ENCODE measurements at regions not wholly inside any gene's neighbourhood (a gene's known extent, or its start where the extent isn't known, plus 50 kb on each side); places are given as distances from the start of the nearest gene placed in this dataset.
A peak's percentile ranks its signal among the peaks of the same experiment; 100 is the strongest.

- peaks cover 7 to 9% of the 10 kb centered on the region in 2 donors for H3K4me1 ChIP-seq
- no peaks in the 10 kb centered on the region for H3K9me3 ChIP-seq
- ATAC-seq (no peak), DNase-seq (no peak)
- no peaks in the 10 kb centered on the region for H3K27me3 ChIP-seq
- no peak overlapping the region for H3K4me3 ChIP-seq
- H3K36me3 ChIP-seq, result no peaks in the 10 kb centered on the region
- no peak overlapping the region for H3K27ac ChIP-seq
- no peak for TF ChIP-seq CTCF (IDR thresholded peaks at IDR 0.05)
- intact Hi-C loops (cut with DNase I), result no loop called here
Measured at GRCh38 chr3:177674186-177674585, 476.9 kb upstream of the TBL1XR1 start.

- Histone ChIP-seq H3K9me3 (no peaks in the 10 kb centered on the region), H3K36me3 (no peaks in the 10 kb centered on the region), H3K27me3 (no peaks in the 10 kb centered on the region), H3K27ac (peak overlapping the region; percentile 18 to 74), H3K4me1 (peaks cover 12 to 24% of the 10 kb centered on the region in 2 donors), H3K4me3 (no peak overlapping the region)
- intact Hi-C loops (cut with DNase I), result no loop called here
- DNase-seq (no peak), ATAC-seq (no peak)
- no peak for TF ChIP-seq CTCF (IDR thresholded peaks at IDR 0.05)
Measured at GRCh38 chr3:177676148-177676547, 478.9 kb upstream of the TBL1XR1 start.

GRCh38 chr3:177676947-177677587, 479.8 kb upstream of the TBL1XR1 start:
- H3K27me3 ChIP-seq, result no peaks in the 10 kb centered on the region
- peaks cover 12 to 26% of the 10 kb centered on the region in 2 donors for H3K4me1 ChIP-seq
- TF ChIP-seq CTCF (IDR thresholded peaks at IDR 0.05), result no peak
- H3K36me3 ChIP-seq, result no peaks in the 10 kb centered on the region
- H3K27ac ChIP-seq, result peak overlapping the region; percentile 53 to 74
- intact Hi-C loops (cut with DNase I), result no loop called here
- H3K4me3 ChIP-seq, result no peak overlapping the region
- peak in 2 of 4 donors; percentile 23 to 57 for DNase-seq
- H3K9me3 ChIP-seq, result no peaks in the 10 kb centered on the region
- ATAC-seq, result peak; percentile 87

GRCh38 chr3:177679568-177680471, 482.5 kb upstream of the TBL1XR1 start:
- no peak for TF ChIP-seq CTCF (IDR thresholded peaks at IDR 0.05)
- no peak overlapping the region for H3K27ac ChIP-seq

GRCh38 chr3:177680472-177680821, 483.2 kb upstream of the TBL1XR1 start:
- intact Hi-C loops (cut with DNase I), result no loop called here
- Histone ChIP-seq H3K27me3 (no peaks in the 10 kb centered on the region), H3K4me3 (no peak overlapping the region), H3K36me3 (no peaks in the 10 kb centered on the region), H3K4me1 (peaks cover 5 to 22% of the 10 kb centered on the region in 2 donors), H3K27ac (no peak overlapping the region), H3K9me3 (no peaks in the 10 kb centered on the region)
- TF ChIP-seq CTCF (IDR thresholded peaks at IDR 0.05), result no peak
- DNase-seq (no peak), ATAC-seq (no peak)

More at GRCh38 chr3:177679568-177680471, 482.5 kb upstream of the TBL1XR1 start:
- Histone ChIP-seq H3K36me3 (no peaks in the 10 kb centered on the region), H3K27me3 (no peaks in the 10 kb centered on the region), H3K9me3 (no peaks in the 10 kb centered on the region), H3K4me3 (no peak overlapping the region), H3K4me1 (peaks cover 5 to 22% of the 10 kb centered on the region in 2 donors)
- ATAC-seq (no peak), DNase-seq (no peak)
- intact Hi-C loops (cut with DNase I), result no loop called here
